Right cardiac atrium (tissue), 5 donors: ENCODE measurements at regions not wholly inside any gene's neighbourhood (a gene's known extent, or its start where the extent isn't known, plus 50 kb on each side); places are given as distances from the start of the nearest gene placed in this dataset.
"Not testable (repeated sequence)": the region's sequence is repeated elsewhere in the genome, so short reads cannot be mapped to it uniquely, and the experiment has no call there.

Experiments
- ATAC-seq, 2 donors: fragments of 200-7000 bp; cut with Tn5 transposase; one replicate each; pipeline versions ENCODE4 v1.8.0 to v1.9.1; 2020; ENCODE audit warnings: moderate library complexity in 2 of 2, mild to moderate bottlenecking in 1 of 2
- DNase-seq, 3 donors: peaks; one replicate each; pipeline ENCODE4 v3.0.0-alpha.2; 2020
- H3K27ac ChIP-seq: one replicate; pipeline ENCODE4 v1.5.1; 2013; ENCODE audit warnings: mild to moderate bottlenecking, low read length, control low read depth, moderate library complexity
- H3K27me3 ChIP-seq: one replicate; pipeline ENCODE4 v1.6.1; 2013; ENCODE audit not compliant: control insufficient read depth, insufficient read depth
- H3K4me1 ChIP-seq: one replicate; pipeline ENCODE4 v1.6.1; 2013; ENCODE audit warnings: low read length; ENCODE audit not compliant: control insufficient read depth, insufficient read depth
- H3K4me3 ChIP-seq: one replicate; pipeline ENCODE4 v1.5.1; 2013; ENCODE audit warnings: low read length, control low read depth
- H3K9me3 ChIP-seq: one replicate; pipeline ENCODE4 v1.6.1; 2013; ENCODE audit warnings: low read length; ENCODE audit not compliant: control insufficient read depth
- WGBS: extraction: QIAGEN DNeasy Blood & Tissue Kit; methylation state at CpG from one replicate; pipeline ENCODE4 v1.1.7; 2013; 5-methylcytosine and 5-hydroxymethylcytosine counted together
- intact Hi-C, 4 donors: fragments of 100-400 bp; cut with DNase I; formaldehyde crosslinking; loops; one replicate each; pipeline versions ENCODE4 v1.11.0 to v1.14.0; 2022 to 2023
- donor health status: healthy with polysubstance abuse.
- donor health status: DM: no; HTN: yes; CAD: no.
- donor health status: DM: no; HTN: no; CAD: no.
- donor health status: DM: no; HTN: yes; CAD: no; lungs with severe emphysema.
- donor health status: DM: yes; HTN: yes; CAD: no.

DNA sequence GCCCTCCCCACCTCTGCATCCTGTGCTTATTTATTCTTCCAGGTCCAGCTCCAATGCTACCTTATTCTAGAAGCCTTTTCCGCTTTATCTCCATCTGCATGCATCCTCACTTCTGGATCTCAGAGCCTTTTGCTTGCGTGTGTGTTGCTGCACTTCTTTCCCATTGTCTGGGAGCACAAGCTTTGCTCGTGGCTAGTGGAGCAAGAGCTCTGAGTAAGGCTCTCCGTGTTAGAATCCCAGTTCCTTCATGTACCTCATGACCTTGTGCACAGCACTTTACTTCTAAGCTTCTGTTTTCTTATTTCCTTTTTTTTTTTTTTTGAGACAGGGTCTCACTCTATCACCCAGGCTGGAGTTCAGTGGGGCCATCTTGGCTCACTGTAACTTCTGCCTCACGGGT lies 140.0 kb upstream of the POU3F1 start:
- Histone ChIP-seq H3K4me3 (no peak overlapping the region), H3K27me3 (no peaks in the 10 kb centered on the region), H3K27ac (no peak overlapping the region), H3K4me1 (no peaks in the 10 kb centered on the region), H3K9me3 (no peaks in the 10 kb centered on the region)
- intact Hi-C loops = no loop called here
- DNase-seq (no peak), ATAC-seq (no peak)
- 76% methylated on average over 5 of the region's 5 CpGs for WGBS

DNA sequence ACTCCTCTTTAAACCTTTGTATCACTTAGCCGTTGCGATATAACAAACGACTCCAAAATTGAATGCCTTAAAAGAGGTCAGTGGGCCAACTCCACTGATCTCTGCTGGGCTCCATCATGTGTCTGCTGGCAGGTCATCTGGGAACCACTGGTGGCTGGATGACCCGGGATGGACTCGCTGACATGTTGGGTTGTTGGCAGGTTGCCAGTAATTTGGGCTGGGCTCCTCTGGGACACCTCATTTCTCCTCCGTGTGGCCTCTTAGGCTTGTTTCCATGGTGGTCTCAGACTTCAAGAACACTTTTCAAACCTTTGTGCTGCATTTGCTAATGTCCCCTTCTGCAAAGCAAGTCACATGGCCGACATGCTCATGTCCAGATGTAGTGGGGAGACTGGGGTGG lies 139.3 kb upstream of the POU3F1 start:
- Histone ChIP-seq H3K27ac (no peak overlapping the region), H3K27me3 (no peaks in the 10 kb centered on the region), H3K9me3 (no peaks in the 10 kb centered on the region), H3K4me1 (no peaks in the 10 kb centered on the region), H3K4me3 (no peak overlapping the region)
- DNase-seq (no peak), ATAC-seq (no peak)
- 78% methylated on average over 7 of the region's 7 CpGs for WGBS
- intact Hi-C loops = no loop called here

DNA sequence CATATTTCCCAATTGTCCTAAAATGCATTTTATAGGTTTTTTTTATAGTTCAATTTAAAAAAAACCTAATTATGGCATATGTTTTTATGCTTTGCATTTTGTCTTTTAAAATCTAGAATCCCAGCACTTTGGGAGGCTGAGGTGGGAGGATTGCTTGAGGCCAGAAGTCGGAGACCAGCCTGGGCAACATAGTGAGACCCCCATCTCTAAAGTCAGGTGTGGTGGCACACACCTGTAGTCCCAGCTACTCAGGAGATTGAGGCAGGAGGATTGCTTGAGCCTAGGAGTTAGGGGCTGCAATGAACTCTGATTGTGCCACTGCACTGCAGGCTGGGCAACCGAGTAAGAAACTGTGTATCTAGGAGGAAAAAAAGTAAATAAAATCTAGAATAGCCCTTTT lies 137.2 kb upstream of the POU3F1 start:
- intact Hi-C loops = no loop called here
- no peak overlapping the region for H3K27ac ChIP-seq
- no peak overlapping the region for H3K4me3 ChIP-seq
- 79% methylated on average over 2 of the region's 2 CpGs for WGBS
- no peaks in the 10 kb centered on the region for H3K27me3 ChIP-seq
- DNase-seq (no peak), ATAC-seq (no peak)
- H3K4me1 ChIP-seq = no peaks in the 10 kb centered on the region
- H3K9me3 ChIP-seq = no peaks in the 10 kb centered on the region

DNA sequence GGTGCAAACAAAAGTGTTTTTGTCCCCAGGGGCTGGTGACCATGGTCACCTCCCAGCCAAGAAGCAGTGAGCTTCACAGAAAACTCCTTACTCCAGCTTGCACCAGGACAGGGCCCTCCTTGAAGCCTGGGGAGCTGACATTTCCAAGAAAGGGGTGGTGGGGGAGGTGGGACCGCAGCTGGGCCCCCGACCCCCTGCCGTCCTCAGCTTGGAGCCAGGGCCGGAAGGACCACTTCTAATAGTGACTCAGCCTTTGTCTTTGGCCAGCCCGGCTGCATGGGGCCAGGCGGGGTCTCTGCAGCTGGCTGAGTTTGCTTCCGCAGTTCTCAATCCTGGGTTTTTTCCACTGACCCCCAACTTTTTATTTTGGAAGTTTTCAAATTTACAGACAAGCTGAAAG lies 136.5 kb upstream of the POU3F1 start:
- DNase-seq (no peak), ATAC-seq (no peak)
- Histone ChIP-seq H3K4me3 (no peak overlapping the region), H3K27me3 (no peaks in the 10 kb centered on the region), H3K27ac (no peak overlapping the region), H3K9me3 (no peaks in the 10 kb centered on the region), H3K4me1 (no peaks in the 10 kb centered on the region)
- WGBS = 39% methylated on average over 7 of the region's 7 CpGs
- intact Hi-C loops = no loop called here

DNA sequence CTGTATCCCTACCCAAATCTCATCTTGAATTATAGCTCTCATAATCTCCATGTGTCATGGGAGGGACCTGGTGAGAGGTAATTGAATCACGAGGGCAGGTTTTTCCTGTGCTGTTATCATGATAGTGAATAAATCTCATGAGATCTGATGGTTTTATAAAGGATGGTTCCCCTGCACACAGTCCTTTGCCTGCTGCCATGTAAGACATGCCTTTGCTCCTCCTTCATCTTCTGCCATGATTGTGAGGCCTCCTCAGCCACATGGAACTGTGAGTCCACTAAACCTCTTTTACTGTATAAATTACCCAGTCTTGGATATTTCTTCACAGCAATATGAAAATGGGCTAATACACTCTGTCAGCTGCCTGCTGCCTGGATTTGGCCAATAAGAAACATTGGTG lies 133.8 kb upstream of the POU3F1 start:
- H3K4me3 ChIP-seq, H3K9me3 ChIP-seq, ATAC-seq, H3K27me3 ChIP-seq, H3K4me1 ChIP-seq, H3K27ac ChIP-seq, intact Hi-C loops, DNase-seq: not testable (repeated sequence)
- WGBS = 78% methylated on average over 1 of the region's 1 CpG

DNA sequence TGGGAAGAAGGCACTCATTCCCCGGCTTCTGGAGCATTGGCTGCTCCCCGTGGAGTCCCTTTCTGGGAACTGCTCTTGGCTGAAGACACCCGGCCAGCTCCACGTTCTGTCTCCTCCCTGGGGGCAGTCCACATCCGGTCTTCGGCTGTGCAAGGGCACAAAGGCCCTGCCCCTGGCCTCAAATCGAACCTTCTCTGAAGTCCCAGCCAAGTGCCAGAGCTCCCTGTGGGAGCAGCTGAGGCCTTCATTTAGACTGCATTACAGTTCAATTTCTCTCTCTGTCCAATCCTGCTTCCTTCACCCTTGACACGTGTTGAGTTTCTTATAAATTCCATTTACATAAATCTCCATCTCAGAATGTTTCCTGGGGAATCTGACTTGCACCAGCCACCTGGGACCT lies 132.9 kb upstream of the POU3F1 start:
- intact Hi-C loops = no loop called here
- H3K9me3 ChIP-seq = no peaks in the 10 kb centered on the region
- DNase-seq = peak; percentile 40 to 83 (median 76)
- no peak overlapping the region for H3K27ac ChIP-seq
- peak; percentile 62 to 76 for ATAC-seq
- no peaks in the 10 kb centered on the region for H3K27me3 ChIP-seq
- 40% methylated on average over 8 of the region's 8 CpGs for whole genome bisulfite sequencing
- H3K4me3 ChIP-seq = no peak overlapping the region
- no peaks in the 10 kb centered on the region for H3K4me1 ChIP-seq

DNA sequence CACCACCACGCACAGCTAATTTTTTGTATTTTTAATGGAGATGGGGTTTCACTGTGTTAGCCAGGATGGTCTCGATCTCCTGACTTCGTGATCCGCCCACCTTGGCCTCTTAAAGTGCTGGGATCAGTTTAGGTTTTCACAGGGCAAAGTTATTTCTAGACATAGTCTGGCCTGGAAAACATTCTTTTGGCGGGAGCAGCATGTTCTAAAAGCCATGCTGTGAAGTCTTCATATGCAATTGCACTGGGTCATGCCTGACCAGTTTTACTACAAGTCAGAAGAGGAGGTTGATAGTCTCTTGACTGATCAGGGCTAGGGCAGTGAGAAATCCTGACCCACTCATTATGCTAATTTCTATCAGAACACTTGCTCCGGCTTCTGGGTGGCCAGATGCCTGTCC lies 131.6 kb upstream of the POU3F1 start:
- Histone ChIP-seq H3K4me1 (no peaks in the 10 kb centered on the region), H3K27me3 (no peaks in the 10 kb centered on the region), H3K27ac (no peak overlapping the region), H3K9me3 (no peaks in the 10 kb centered on the region), H3K4me3 (no peak overlapping the region)
- intact Hi-C loops = no loop called here
- WGBS = 90% methylated on average over 6 of the region's 6 CpGs
- DNase-seq (no peak), ATAC-seq (no peak)

DNA sequence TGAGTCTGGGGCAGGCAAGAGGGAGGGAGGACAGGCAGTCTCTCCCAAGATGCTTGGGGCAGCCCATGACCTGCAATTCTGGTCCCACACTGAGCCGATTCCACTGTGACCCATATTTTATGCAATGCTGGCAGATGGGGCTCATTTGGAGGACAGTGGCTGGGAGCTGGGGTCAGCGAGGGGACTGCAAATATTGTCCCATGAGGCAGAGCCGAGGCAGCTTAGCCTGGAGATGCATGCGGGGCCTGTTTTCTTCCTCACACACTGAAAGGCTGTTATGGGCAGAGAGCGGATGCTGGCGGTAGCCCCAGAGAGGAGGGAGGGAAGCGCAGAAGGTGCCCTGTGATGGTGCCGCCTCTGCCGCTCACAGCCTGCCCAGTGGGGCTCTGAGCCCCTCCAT lies 128.5 kb upstream of the POU3F1 start:
- ATAC-seq (no peak), DNase-seq (no peak)
- H3K9me3 ChIP-seq = no peaks in the 10 kb centered on the region
- H3K4me3 ChIP-seq = no peak overlapping the region
- 76% methylated on average over 9 of the region's 9 CpGs for WGBS
- H3K27me3 ChIP-seq = no peaks in the 10 kb centered on the region
- H3K4me1 ChIP-seq = no peaks in the 10 kb centered on the region
- intact Hi-C loops = no loop called here
- H3K27ac ChIP-seq = no peak overlapping the region

DNA sequence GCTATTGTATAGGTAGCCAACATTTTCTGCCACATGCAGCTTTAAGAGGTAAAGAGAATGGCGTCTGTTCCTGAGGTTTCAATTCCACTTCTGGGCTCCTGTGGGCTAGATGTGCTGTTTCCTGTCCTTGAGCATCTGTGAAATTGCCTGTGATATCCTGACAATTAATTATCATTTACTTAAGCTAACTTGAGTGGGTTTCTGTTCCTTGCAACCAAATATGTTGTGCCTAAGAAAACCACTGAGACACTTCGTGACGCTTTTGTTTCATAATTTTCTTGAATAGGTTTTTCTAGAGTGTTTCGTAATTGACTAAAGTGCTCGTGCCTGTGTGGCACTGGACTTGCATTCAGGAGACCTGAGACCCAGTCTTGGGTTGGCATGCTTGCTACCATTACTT lies 127.3 kb upstream of the POU3F1 start:
- Histone ChIP-seq H3K9me3 (no peaks in the 10 kb centered on the region), H3K4me3 (no peak overlapping the region), H3K4me1 (no peaks in the 10 kb centered on the region), H3K27ac (no peak overlapping the region), H3K27me3 (no peaks in the 10 kb centered on the region)
- intact Hi-C loops = no loop called here
- no peak for ATAC-seq
- DNase-seq = no peak
- 78% methylated on average over 5 of the region's 5 CpGs for WGBS

DNA sequence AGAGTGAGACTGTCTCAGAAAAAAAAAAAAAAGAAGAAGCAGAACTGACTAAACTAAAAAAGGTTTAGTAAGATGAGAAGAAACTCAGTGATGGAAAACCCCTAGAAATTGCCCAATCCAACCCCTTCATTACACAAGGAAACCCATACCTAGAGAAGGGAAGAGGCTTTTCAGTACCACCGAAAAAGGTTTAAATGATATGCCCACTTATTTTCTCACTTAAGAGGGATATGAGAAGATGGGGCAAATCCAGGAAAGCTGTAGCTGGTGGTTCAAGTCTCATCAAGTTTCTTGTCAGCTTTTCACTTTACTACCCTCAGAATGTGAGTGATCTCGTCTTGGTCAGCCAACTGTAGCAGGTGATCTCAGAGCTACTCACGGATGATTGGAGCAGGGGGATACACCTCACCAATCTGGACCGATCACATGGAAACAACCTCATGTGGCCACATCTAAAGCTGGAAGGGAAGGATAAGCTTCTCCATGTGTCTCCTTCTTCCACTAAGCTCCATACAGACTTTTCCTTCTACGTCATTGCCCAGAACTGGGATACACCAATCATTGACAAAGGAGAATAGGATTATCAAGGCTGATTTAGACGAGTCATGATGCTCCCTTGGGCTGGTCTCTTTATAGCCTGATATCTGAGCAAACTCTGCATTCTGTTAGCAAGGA lies 126.7 kb upstream of the POU3F1 start:
- no peak overlapping the region for H3K4me3 ChIP-seq
- intact Hi-C loops = no loop called here
- DNase-seq (no peak), ATAC-seq (no peak)
- no peaks in the 10 kb centered on the region for H3K4me1 ChIP-seq
- no peak overlapping the region for H3K27ac ChIP-seq
- no peaks in the 10 kb centered on the region for H3K27me3 ChIP-seq
- no peaks in the 10 kb centered on the region for H3K9me3 ChIP-seq
- 79% methylated on average over 6 of the region's 6 CpGs for WGBS

DNA sequence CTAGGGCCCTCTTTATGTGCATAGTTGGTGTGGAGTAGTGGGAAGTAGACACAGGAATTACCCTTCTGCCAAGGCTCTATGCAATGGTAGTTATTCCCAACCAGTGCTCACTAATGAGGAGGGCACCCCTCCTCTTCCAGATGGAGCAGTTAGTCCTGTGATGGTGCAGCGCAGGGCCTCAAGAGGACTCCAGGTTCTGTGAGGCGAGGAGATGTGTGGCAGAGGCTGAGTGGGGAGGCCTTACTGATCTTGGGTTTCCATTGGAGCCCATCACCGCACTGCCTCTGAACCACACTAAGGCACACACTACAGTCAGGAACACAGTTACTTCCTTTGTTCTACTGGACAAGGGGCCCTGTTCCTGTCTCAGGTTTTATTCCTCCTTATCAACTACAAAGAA lies 122.5 kb upstream of the POU3F1 start:
- intact Hi-C loops = no loop called here
- 89% methylated on average over 3 of the region's 3 CpGs for WGBS
- Histone ChIP-seq H3K9me3 (no peaks in the 10 kb centered on the region), H3K4me1 (no peaks in the 10 kb centered on the region), H3K4me3 (no peak overlapping the region), H3K27ac (no peak overlapping the region), H3K27me3 (no peaks in the 10 kb centered on the region)
- ATAC-seq (no peak), DNase-seq (no peak)

DNA sequence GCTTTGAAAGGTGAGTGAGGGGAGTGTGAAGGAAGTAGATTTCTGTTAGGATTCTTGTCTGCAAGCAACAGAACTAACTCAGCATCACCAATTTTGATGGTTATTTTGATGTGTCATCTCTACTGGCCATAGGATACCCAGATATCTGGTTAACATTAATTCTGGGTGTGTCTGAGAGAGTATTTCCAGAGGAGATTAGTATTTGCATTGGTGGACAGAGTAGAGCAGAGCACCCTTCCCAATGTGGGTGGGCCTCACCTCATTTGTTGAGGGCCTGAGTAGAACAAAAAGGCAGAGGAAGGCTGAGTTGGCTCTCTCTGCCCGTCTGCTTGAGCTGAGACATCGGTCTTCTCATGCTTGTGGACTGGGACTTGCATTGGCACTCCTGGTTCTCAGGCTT lies 121.8 kb upstream of the POU3F1 start:
- DNase-seq (no peak), ATAC-seq (no peak)
- H3K4me3 ChIP-seq = no peak overlapping the region
- no peaks in the 10 kb centered on the region for H3K9me3 ChIP-seq
- no peak overlapping the region for H3K27ac ChIP-seq
- no peaks in the 10 kb centered on the region for H3K27me3 ChIP-seq
- intact Hi-C loops = no loop called here
- no peaks in the 10 kb centered on the region for H3K4me1 ChIP-seq
- 89% methylated on average over 2 of the region's 2 CpGs for WGBS
